ENCODE measurements at regions not wholly inside any gene's neighbourhood (a gene's known extent, or its start where the extent isn't known, plus 50 kb on each side); places are given as distances from the start of the nearest gene placed in this dataset.
"Not testable (repeated sequence)": the region's sequence is repeated elsewhere in the genome, so short reads cannot be mapped to it uniquely, and the experiment has no call there.

DNA sequence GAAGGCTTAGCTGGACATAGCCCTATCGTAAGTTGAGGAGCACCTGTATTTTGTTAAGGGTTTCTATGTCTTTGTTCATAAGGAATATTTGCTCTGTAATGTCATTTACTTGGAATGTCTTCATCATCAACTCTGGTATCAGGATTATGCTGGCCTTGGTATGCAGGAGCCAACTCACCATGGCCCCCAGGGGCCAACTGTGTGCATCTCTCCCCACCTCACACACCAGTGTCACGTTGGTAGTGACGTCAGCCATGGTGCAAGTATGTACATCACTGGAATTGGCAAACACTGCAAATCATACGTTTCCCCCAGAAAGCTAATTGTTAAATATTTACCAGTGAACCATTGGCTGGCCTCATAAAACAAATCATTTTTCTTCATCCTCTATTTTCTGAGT is 70.8 kb downstream of the YTHDF1 start:
- Mint-ChIP-seq H3K36me3 (peaks cover 8% of the 10 kb centered on the region), H3K27ac (no peak overlapping the region), H3K9me3 (peaks cover 19% of the 10 kb centered on the region), H3K4me3 (no peak overlapping the region), H3K4me1 (no peaks in the 10 kb centered on the region), H3K27me3 (peaks cover 65% of the 10 kb centered on the region)
- no peak for ATAC-seq

GRCh38 chr20:63142933-63143332 is 73.0 kb downstream of the YTHDF1 start:
- H3K4me1 Mint-ChIP-seq: no peaks in the 10 kb centered on the region
- peaks cover 54% of the 10 kb centered on the region for H3K27me3 Mint-ChIP-seq
- peaks cover 7% of the 10 kb centered on the region for H3K9me3 Mint-ChIP-seq
- H3K27ac Mint-ChIP-seq: no peak overlapping the region
- peaks cover 1% of the 10 kb centered on the region for H3K36me3 Mint-ChIP-seq
- H3K4me3 Mint-ChIP-seq: no peak overlapping the region
- ATAC-seq: no peak

- H3K27me3 Mint-ChIP-seq: peaks cover 45% of the 10 kb centered on the region
- H3K36me3 Mint-ChIP-seq: no peaks in the 10 kb centered on the region
- H3K9me3 Mint-ChIP-seq: peaks cover 3% of the 10 kb centered on the region
- no peak overlapping the region for H3K27ac Mint-ChIP-seq
- no peak overlapping the region for H3K4me3 Mint-ChIP-seq
- no peaks in the 10 kb centered on the region for H3K4me1 Mint-ChIP-seq
- ATAC-seq: peak; percentile 37
These were observed 74.4 kb downstream of the YTHDF1 start for GRCh38 chr20:63141531-63141930.

DNA sequence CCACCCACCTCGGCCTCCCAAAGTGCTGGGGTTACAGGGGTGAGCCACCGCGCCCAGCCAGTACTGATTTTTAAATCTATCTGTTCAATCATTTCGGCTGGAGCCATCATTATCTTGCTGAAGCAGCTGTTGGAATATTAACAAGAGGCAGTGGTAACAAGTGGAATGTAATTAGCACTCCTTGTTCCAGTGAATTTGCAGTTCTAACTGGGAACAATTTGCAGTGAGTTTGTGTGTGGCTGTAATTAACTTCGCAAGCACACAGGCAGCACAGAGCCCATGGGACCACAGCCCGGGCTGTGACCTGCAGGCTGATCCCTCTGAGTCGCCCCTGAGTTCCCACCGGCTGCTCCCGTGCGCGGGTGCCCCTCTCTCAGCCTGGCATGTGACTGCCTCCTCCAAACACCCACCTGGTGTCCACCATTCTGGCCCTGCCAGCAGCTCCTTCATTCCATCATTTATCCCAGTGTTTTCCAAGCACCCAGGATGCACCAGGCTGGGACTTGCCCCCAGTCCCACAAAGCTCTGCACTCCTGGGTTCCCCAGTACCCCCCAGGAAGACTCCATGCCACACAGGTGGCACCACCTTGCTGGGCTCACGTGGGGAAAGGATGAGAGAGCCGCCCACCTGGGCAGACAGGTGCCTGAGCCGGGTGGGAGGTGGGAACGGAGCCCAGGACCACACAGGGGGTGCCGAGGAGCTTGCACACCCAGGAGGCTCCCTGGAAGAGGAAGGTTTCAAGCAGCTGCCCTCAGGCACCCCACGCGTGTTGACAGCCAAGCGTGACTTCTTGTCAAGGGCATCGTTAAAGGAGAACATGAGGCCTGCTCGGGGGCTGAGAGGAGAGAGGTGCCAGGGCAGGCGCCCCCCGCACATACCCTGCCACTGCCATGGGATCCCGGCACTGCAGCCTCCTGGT is 75.2 kb downstream of the YTHDF1 start:
- H3K4me3 Mint-ChIP-seq: no peak overlapping the region
- peak; percentile 34 for ATAC-seq
- H3K27me3 Mint-ChIP-seq: peaks cover 38% of the 10 kb centered on the region
- H3K36me3 Mint-ChIP-seq: no peaks in the 10 kb centered on the region
- no peaks in the 10 kb centered on the region for H3K4me1 Mint-ChIP-seq
- no peak overlapping the region for H3K27ac Mint-ChIP-seq
- peaks cover 3% of the 10 kb centered on the region for H3K9me3 Mint-ChIP-seq

DNA sequence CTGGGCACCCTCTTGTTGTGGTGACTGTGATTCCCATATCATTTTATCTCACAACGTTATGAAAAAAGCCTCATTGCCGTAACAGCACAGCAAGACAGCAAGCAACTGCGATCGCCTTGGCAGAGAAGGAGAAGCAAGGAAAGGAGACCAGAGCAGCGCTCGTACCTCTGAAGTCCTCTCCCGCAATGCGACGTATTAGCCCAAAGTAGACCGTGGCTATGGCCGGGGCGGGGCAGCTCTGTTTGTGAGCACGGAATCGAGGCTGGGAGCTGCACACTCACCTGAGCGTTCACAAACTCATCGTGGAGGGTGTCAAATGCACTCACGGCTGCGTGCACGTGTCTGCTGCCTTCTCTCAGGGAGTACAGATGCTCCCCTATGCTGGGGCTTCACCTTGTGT is 76.1 kb downstream of the YTHDF1 start:
- Mint-ChIP-seq H3K36me3 (no peaks in the 10 kb centered on the region), H3K9me3 (peaks cover 3% of the 10 kb centered on the region), H3K27me3 (peaks cover 31% of the 10 kb centered on the region), H3K4me3 (no peak overlapping the region), H3K4me1 (no peaks in the 10 kb centered on the region), H3K27ac (no peak overlapping the region)
- ATAC-seq: no peak

GRCh38 chr20:63139356-63139755 is 76.6 kb downstream of the YTHDF1 start:
- H3K4me1 Mint-ChIP-seq: no peaks in the 10 kb centered on the region
- no peak for ATAC-seq
- no peak overlapping the region for H3K4me3 Mint-ChIP-seq
- peaks cover 31% of the 10 kb centered on the region for H3K27me3 Mint-ChIP-seq
- H3K27ac Mint-ChIP-seq: no peak overlapping the region
- H3K9me3 Mint-ChIP-seq: peaks cover 3% of the 10 kb centered on the region
- H3K36me3 Mint-ChIP-seq: no peaks in the 10 kb centered on the region

GRCh38 chr20:63138855-63139341 is 77.0 kb downstream of the YTHDF1 start:
- H3K27ac Mint-ChIP-seq: no peak overlapping the region
- H3K36me3 Mint-ChIP-seq: no peaks in the 10 kb centered on the region
- no peaks in the 10 kb centered on the region for H3K4me1 Mint-ChIP-seq
- H3K9me3 Mint-ChIP-seq: peaks cover 3% of the 10 kb centered on the region
- H3K27me3 Mint-ChIP-seq: peaks cover 31% of the 10 kb centered on the region
- no peak overlapping the region for H3K4me3 Mint-ChIP-seq
- ATAC-seq: no peak

DNA sequence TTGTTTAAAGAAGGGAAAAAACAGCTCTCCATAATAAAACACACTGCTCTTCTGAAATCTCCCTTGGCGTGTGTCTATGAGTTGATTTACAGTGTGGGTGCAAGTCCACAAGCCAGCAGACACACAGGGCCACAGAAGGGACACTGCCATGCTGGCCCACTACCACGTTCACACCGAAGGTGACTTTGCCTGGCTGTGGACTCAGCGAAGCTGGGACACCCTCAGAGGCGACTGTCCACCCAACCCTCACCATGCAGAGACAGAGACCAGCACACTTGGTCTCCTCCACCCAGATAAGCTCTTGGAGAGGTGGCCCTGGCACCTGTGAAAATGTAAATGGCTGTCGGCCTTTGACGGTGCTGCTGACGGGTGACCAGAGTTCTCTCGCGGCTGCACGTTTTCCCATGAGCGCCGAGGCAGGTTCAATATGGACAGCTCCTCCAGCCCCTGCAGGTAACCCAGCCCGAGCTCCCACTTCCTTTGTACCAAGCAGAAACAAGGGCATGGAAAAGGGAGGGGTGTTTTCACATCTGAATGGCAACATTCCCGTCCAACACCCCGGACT is 78.0 kb downstream of the YTHDF1 start:
- Mint-ChIP-seq H3K27me3 (peaks cover 31% of the 10 kb centered on the region), H3K27ac (no peak overlapping the region), H3K4me3 (no peak overlapping the region), H3K36me3 (no peaks in the 10 kb centered on the region), H3K4me1 (no peaks in the 10 kb centered on the region), H3K9me3 (peaks cover under 1% of the 10 kb centered on the region)
- no peak for ATAC-seq

DNA sequence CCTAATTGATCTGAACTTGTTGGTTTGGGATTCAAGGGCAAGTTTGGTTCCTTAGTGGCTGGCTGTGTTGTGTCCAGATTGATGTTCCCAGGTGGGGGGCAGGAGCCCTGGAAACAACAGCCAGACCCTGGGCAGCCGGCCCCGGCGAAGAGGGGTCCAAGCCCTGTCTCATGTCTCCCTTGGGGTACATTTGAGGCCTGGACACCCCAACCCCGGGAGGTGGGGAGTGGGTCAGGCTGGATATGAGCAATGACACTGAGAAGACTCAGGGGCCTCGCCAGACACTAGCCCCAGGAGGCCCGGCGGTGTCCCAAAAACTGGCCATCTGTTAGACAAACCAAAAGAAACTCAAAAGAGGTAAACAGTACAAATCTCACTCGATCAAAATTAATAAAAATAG is 79.6 kb downstream of the YTHDF1 start:
- Mint-ChIP-seq H3K27ac (no peak overlapping the region), H3K4me1 (no peaks in the 10 kb centered on the region), H3K4me3 (no peak overlapping the region), H3K9me3 (no peaks in the 10 kb centered on the region), H3K36me3 (no peaks in the 10 kb centered on the region), H3K27me3 (peaks cover 41% of the 10 kb centered on the region)
- ATAC-seq: no peak

DNA sequence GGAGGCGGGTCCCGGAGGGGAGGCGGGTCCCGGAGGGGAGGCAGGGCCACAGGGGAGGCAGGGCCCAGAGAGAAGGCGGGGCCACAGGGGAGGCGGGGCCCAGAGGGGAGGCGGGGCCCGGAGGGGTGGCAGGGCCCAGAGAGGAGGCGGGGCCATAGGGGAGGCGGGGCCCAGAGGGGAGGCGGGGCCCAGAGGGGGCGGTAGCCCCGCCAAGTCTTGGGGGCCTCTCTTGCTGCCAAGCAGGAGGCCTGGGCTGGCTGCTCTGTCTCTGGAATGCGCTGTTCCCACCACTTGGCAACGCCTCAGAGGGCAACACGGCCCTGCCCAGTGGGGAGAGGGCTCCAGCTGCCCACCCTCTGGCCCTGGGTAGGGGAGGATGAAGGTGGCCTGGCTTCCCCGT is 80.5 kb downstream of the YTHDF1 start:
- no peak overlapping the region for H3K27ac Mint-ChIP-seq
- no peaks in the 10 kb centered on the region for H3K4me1 Mint-ChIP-seq
- no peak for ATAC-seq
- H3K36me3 Mint-ChIP-seq: no peaks in the 10 kb centered on the region
- H3K4me3 Mint-ChIP-seq: no peak overlapping the region
- no peaks in the 10 kb centered on the region for H3K9me3 Mint-ChIP-seq
- H3K27me3 Mint-ChIP-seq: peaks cover 33% of the 10 kb centered on the region

DNA sequence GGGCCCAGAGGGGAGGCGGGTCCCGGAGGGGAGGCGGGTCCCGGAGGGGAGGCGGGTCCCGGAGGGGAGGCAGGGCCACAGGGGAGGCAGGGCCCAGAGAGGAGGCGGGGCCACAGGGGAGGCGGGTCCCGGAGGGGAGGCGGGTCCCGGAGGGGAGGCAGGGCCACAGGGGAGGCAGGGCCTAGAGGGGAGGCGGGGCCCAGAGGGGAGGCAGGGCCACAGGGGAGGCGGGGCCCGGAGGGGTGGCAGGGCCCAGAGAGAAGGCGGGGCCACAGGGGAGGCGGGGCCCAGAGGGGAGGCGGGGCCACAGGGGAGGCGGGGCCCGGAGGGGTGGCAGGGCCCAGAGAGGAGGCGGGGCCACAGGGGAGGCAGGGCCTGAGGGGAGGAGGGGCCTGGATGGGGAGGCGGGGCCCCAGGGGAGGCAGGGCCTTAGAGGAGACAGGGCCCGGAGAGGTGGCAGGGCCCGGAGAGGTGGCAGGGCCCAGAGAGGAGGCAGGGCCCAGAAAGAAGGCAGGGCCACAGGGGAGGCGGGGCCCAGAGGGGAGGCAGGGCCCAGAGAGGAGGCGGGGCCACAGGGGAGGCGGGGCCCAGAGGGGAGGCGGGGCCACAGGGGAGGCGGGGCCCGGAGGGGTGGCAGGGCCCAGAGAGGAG is 81.1 kb downstream of the YTHDF1 start:
- not testable (repeated sequence) for H3K36me3 Mint-ChIP-seq, ATAC-seq, H3K9me3 Mint-ChIP-seq, H3K4me1 Mint-ChIP-seq, H3K27ac Mint-ChIP-seq, H3K4me3 Mint-ChIP-seq
- peaks cover 33% of the 10 kb centered on the region for H3K27me3 Mint-ChIP-seq

DNA sequence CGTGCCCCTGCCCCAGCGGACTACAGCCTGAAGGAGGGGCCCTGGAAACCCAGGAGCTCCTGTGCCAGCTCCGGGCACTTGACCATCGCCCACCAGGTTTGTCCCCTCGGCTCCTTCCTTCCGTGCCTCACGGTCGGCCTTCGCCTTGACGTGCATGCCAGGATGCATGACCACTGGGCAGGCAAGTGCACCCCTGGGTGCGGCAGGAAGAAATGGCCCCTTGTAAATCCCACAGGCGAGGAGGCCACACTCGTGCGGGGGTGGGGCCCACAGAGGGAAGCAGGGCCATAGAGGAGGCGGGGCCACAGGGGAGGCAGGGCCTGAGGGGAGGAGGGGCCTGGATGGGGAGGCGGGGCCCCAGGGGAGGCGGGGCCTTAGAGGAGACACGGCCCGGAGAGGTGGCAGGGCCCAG is 81.7 kb downstream of the YTHDF1 start:
- Mint-ChIP-seq H3K27ac (no peak overlapping the region), H3K4me1 (no peaks in the 10 kb centered on the region), H3K27me3 (peaks cover 33% of the 10 kb centered on the region), H3K36me3 (no peaks in the 10 kb centered on the region), H3K4me3 (no peak overlapping the region), H3K9me3 (no peaks in the 10 kb centered on the region)
- peak; percentile 48 for ATAC-seq

- Mint-ChIP-seq H3K4me3 (no peak overlapping the region), H3K4me1 (no peaks in the 10 kb centered on the region), H3K36me3 (no peaks in the 10 kb centered on the region), H3K27me3 (peaks cover 29% of the 10 kb centered on the region), H3K27ac (no peak overlapping the region), H3K9me3 (no peaks in the 10 kb centered on the region)
- no peak for ATAC-seq
These were observed 82.3 kb downstream of the YTHDF1 start for GRCh38 chr20:63133481-63134091.

GRCh38 chr20:63132715-63133471 is 83.0 kb downstream of the YTHDF1 start:
- Mint-ChIP-seq H3K4me1 (no peaks in the 10 kb centered on the region), H3K27me3 (peaks cover 22% of the 10 kb centered on the region), H3K4me3 (no peak overlapping the region), H3K9me3 (no peaks in the 10 kb centered on the region), H3K36me3 (no peaks in the 10 kb centered on the region), H3K27ac (no peak overlapping the region)
- ATAC-seq: no peak

Measured in stimulated activated memory B cell treated with anti-CD40 and anti-IgM and Interleukin-4, amounts not matched to agents 10 μg/mL and 1 μg/mL and 100 μg/mL, for 72 hours (primary cell).